ENCODE measurements at regions not wholly inside any gene's neighbourhood (a gene's known extent, or its start where the extent isn't known, plus 50 kb on each side); places are given as distances from the start of the nearest gene placed in this dataset.
"Not testable (repeated sequence)": the region's sequence is repeated elsewhere in the genome, so short reads cannot be mapped to it uniquely, and the experiment has no call there.

DNA sequence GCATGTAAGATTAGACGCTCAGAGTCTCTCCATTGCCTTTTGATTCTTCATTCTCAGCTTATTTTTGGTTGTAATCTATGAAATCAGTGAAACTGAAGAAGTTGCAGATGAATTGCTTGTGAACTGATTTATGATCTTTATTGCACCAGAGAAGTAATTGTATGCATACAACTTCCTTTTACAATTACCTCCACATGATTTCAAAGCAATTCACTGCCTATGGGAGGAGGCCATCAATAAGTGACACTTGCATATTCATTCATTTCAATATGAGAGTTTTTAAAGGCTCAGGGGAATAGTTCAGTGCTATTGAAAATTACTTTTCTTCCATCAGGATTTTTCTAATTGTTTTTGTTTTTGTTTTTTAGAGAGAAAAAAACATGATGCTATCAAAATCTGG, 222.3 kb downstream of the NKX6-1 start:
- DNase-seq, result no peak

GRCh38 chr4:84269536-84270044, 229.5 kb downstream of the NKX6-1 start:
- no peak for DNase-seq

DNA sequence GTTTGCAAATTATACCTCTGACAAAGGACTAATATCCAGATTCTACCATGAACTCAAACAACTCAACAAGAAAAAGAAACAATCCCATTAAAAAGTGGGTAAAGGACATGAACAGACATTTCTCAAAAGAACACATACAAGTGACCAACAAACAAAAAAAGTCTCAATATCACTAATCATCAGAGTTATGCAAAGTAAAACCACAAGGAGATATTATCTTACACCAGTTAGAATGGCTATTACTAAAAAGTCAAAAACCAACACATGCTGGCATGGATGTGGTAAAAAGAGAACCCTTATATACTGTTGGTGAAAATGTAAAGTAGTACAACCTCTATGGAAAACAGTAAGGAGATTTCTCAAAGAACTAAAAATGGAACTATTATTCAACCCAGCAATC, 234.4 kb downstream of the NKX6-1 start:
- DNase-seq, result no peak

GRCh38 chr4:84263415-84263814, 235.7 kb downstream of the NKX6-1 start:
- no peak for DNase-seq

GRCh38 chr4:84260495-84260894, 238.6 kb downstream of the NKX6-1 start:
- no peak for DNase-seq

DNA sequence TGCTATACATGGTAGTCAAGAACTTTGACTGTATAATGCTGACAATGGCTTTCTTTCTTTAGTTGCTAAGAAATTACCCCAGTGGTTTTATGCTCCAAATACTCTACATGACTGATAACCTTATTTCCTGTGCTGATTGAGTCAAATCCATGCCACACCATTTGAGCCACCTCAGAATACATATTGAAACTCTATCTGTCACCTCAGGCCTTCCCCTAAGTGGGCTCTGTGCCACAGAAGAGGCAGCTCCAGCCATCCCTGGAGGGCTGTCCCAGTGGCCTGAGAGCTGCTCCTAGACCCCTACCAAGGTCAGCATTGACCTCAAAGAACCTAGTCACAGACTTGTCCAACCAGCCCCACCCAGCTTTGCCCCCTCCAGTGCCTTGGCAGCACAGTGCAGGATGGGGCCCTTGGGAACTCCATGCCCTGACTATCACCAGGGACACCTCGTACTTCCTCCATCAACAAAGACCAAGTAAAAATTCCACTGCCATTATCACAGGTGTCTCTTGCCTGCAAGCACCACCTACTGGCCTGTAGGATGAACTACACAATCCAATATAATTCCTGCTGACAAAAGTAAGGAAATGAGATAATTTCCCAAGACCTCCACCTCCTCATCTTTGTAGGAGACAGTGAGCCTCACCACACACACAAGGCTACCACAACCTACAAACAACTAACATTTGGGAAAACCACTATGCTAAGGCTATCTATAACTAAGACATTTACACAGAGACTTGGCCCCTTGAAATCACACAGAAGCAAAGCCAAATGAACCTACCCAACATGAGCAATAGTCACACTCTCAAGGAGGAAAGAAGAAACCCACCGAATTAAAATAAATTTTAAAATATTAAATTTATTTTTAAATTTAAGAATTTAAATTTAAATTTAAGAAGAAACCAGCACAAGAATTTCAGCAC, 239.9 kb downstream of the NKX6-1 start:
- DNase-seq, result peak; percentile 17

DNA sequence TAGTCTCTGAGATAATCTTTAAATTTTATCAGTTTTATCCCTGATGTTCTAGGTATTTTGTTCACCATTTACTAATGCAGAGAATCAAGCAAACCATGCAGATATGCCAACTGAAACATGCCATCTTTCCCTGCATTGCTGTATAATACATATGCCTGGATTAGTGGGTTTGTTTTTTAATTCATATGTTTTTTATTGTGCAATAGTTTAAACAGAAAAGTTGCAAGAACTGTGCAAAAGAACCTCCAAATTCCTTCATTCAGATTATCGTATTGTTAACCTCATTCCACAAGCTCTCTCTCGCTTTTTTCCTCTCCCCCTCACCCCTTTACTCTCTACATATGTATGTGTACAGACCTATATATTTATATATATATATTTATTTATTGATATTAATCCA, 244.6 kb downstream of the NKX6-1 start:
- no peak for DNase-seq

GRCh38 chr4:84249521-84249920, 249.6 kb downstream of the NKX6-1 start:
- no peak for DNase-seq

GRCh38 chr4:84245042-84245441, 254.1 kb downstream of the NKX6-1 start:
- DNase-seq, result not testable (repeated sequence)

DNA sequence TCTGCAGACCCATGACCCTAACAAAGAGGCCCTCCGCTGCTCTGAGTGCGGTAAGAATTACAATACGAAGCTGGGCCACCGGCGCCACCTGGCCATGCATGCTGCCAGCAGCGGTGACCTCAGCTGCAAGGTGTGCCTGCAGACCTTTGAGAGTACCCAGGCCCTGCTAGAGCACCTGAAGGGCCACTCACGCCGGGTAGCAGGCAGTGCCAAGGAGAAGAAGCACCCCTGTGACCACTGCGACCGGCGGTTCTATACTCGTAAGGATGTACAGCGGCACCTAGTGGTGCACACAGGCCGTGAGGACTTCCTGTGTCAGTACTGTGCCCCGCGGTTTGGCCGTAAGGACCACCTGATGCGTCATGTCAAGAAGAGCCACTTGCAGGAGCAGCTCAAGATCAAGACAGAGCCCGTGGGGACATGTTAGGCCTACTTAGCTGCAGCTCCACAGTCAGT, 254.7 kb downstream of the NKX6-1 start:
- DNase-seq, result not testable (repeated sequence)

- no peak for DNase-seq
These were observed 255.4 kb downstream of the NKX6-1 start for GRCh38 chr4:84243685-84244084.

- no peak for DNase-seq
These were observed 259.7 kb downstream of the NKX6-1 start for GRCh38 chr4:84239278-84239845.

DNA sequence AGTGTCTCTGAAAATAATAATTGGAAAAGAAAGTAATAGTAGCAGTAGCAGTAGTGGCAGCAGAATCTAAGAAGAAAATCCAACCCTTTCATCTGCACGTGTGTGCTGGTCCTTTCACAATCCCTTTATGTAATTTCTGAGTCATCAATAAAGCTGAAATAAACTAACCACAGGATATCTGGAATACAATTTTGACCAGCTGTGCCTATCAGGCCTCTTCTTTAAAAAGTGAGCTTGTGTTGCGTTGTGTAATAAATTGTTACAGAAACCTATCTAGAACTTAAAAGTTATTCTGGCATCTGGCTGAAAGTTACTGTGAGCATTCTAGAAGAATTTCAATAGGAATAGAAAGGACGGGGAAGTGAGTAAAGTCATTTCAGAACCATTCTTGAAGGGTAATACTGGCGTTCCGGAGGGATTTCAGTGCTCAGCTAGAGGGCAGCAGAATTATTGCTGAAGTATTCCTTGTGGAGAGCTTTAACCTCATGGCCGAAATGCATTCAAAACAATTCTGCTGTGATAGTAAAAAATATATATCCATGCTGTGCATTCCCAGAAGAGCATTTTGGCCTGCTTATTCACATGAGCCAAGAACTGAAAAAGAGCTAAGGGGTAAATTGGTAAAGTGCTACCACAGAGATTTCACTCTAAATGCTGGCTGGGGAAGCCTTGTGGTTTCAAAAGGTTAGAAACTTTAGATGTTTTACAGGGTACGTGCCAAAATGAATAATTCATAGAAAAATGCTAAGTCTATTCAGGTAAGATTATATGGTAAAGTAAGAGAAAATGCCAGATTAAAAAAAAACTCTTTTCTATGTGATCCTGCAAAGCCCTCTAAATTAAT, 260.6 kb downstream of the NKX6-1 start:
- DNase-seq, result no peak

DNA sequence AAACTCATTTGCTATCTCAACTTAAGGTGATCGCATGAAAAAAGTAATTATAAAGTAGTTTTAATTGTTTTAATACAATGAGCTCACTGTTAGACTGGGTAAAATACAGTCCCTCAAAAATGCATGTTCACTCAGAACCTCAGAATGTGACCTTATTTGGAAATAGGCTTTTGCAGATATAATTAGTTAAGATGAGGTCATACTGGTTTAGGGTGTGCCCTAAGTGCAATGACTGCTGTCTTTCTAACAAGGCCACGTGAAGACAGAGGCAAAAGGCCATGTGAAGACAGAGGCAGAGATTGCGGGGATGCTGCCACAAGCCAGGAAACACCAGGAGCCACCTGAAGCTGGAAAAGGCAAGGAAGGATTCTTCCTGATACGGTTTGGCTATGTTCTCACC, 262.1 kb downstream of the NKX6-1 start:
- DNase-seq, result no peak

- no peak for DNase-seq
These were observed 263.8 kb downstream of the NKX6-1 start for GRCh38 chr4:84235126-84235944.

DNA sequence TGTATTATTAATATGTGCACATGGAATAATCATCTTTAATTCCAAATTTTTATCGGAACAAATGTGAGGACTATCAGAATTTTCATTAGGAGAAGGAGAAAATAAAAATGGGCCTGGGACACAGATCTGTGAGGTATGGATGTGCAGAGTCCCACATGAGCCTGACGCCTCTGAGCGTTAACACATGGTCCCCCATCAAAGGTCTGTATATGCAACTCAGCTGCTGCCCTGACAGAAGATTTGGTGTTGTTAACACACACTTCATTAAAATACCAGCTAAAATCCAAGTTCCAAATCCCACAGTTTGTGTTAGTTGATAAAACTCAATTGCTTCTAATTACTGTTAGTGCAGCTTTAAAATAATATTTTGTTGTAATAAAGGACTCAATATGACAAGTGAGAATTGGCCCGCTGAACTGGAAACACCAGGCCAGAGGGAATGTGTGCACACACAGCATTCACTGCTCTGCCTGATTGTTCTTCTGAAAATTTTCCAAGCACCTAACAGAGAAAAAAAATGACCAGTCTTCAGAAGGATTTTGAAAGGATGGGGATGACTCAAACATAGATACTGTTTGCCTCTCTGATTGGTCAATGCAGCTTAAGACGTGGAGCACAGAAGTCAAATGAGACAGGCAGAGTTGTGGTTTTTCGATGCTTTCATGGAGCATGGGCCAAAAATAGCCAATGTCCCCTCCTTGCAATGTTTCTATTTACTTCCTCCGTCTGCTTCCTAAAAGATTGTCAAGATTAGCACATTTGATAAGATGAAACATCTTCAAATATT, 266.6 kb downstream of the NKX6-1 start:
- no peak for DNase-seq

DNA sequence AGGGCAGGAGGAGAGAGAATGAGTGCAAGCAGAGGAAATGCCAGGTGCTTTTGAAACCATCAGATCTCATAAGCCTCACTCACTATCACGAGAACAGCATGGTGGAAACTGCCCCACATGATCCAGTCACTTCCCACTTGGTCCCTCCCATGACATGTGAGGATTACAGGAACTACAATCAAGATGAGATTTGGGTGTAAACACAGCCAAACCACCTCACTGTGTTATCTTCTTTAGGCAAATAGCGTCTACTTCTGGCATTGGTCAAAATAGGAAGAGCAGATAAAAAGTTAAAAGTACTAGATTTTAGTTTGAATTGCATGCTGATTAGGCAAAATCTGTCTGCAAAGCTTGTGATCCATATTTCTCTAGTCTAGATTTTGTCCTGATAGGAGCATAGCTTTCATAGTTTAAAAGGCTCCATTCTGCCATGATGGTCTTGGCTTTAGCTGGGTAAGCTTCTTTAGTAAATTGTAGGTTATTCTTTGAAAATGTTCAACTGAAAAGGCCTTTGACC, 267.5 kb downstream of the NKX6-1 start:
- no peak for DNase-seq

GRCh38 chr4:84224522-84224921, 274.6 kb downstream of the NKX6-1 start:
- DNase-seq, result no peak

- no peak for DNase-seq
These were observed 277.4 kb downstream of the NKX6-1 start for GRCh38 chr4:84221704-84222103.

DNA sequence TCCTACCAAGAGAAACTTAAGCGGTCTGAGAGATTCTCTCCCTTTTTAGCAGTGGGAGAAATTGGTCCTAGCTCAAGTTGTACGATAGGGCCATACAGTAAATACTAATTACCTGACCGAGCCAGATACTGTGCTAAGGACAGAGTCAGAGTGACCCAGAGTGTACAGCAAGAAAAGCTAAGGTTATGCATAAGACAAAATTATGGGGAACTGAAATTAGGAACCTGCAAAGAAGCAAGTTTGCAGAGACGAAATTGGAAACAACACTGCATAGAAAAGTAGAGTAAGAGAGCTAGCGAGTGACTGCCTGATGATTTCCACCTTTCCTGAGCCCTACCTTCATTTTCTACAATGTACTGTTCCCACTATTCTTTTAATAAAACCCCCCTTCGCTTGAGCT, 278.1 kb downstream of the NKX6-1 start:
- no peak for DNase-seq

GRCh38 chr4:84219656-84220055, 279.4 kb downstream of the NKX6-1 start:
- DNase-seq, result no peak

Data from activated CD4-positive, alpha-beta T cell treated with anti-CD3 and anti-CD28 coated beads, Interleukin-2, Interleukin-6, amounts not matched to agents 100 ng/mL and 50 ng/mL, durations not matched to agents 16 hours and 8 hours (primary cell).